SH-SY5Y (cell line): ENCODE measurements at regions not wholly inside any gene's neighbourhood (a gene's known extent, or its start where the extent isn't known, plus 50 kb on each side); places are given as distances from the start of the nearest gene placed in this dataset.

Experiments used
- GATA2 ChIP-seq: IDR thresholded peaks from 2 replicates; pipeline ENCODE4 v1.6.1; 2011; ENCODE audit warnings: mild to moderate bottlenecking, low read depth, low read length
- GATA3 ChIP-seq: IDR thresholded peaks from 2 replicates; pipeline ENCODE4 v1.6.1; 2011; ENCODE audit warnings: low read depth, mild to moderate bottlenecking, low read length, moderate library complexity

GRCh38 chr14:86933460-86933859 is 1059.5 kb downstream of the GALC start:
- no peak for TF ChIP-seq GATA2
- no peak for TF ChIP-seq GATA3
